B cell (primary cell): ENCODE measurements at regions not wholly inside any gene's neighbourhood (a gene's known extent, or its start where the extent isn't known, plus 50 kb on each side); places are given as distances from the start of the nearest gene placed in this dataset.

ENCODE experiments used
- ATAC-seq: fragments of 200-7000 bp; cut with Tn5 transposase; one replicate; pipeline ENCODE4 v1.10.0; 2021; ENCODE audit warnings: low read depth, mild to moderate bottlenecking, moderate number of reproducible peaks, moderate library complexity
- CTCF ChIA-PET: fragments of 350-600 bp; sonication (Branson Sonifier 250); formaldehyde crosslinking; loops from one replicate; lab custom pipeline; 2021; ENCODE audit warnings: antibody characterized with exemption, inconsistent platforms; lab: Charles Lee
- POLR2A ChIA-PET: fragments of 350-600 bp; sonication (Branson Sonifier 250); formaldehyde crosslinking; loops from one replicate; lab custom pipeline; 2021; ENCODE audit warnings: antibody characterized with exemption; lab: Charles Lee
- DNase-seq: peaks from one replicate; pipeline ENCODE4 v3.0.0; 2013
- H2AFZ ChIP-seq: 2 replicates; pipeline ENCODE4 v1.6.1; 2012; ENCODE audit warnings: mild to moderate bottlenecking, low read depth, low read length; ENCODE audit not compliant: insufficient read depth, poor library complexity, severe bottlenecking
- H3K27ac ChIP-seq, 2 donors: 1 replicate in 1 of 2; 2 replicates in 1 of 2; pipeline ENCODE4 v1.5.1; 2012 to 2013; ENCODE audit warnings: low read length in 2 of 2, mild to moderate bottlenecking in 2 of 2, moderate library complexity in 1 of 2
- H3K27me3 ChIP-seq, 4 experiments: fragments of 200-600 bp in 1 of 4; sonication (generic) in 1 of 4; replicated peaks in 1 of 4; 1 replicate in 2 of 4; 2 replicates in 2 of 4; pipeline versions ENCODE4 v1.6.1 to v1.7.0; 2013 to 2016; ENCODE audit warnings: low read length in 3 of 4, mild to moderate bottlenecking in 2 of 4, mixed read lengths in 1 of 4, moderate library complexity in 1 of 4; ENCODE audit not compliant: insufficient read depth in 4 of 4, control insufficient read depth in 3 of 4; ENCODE audit errors: control extremely low read depth in 1 of 4
- H3K36me3 ChIP-seq, 2 experiments: replicated peaks in 1 of 2; 1 replicate in 1 of 2; 2 replicates in 1 of 2; pipeline versions ENCODE4 v1.6.1 to v1.7.1; 2013; ENCODE audit warnings: low read length in 1 of 2; ENCODE audit not compliant: insufficient read depth in 2 of 2, control insufficient read depth in 1 of 2; ENCODE audit errors: control extremely low read depth in 1 of 2, extremely low read depth in 1 of 2
- H3K4me1 ChIP-seq, 2 donors: fragments of 200-600 bp in 1 of 2; sonication (generic) in 1 of 2; 1 replicate in 1 of 2; 2 replicates in 1 of 2; pipeline versions ENCODE4 v1.5.1 to v1.6.1; 2013 to 2017; ENCODE audit warnings: low read length in 2 of 2; ENCODE audit not compliant: control insufficient read depth in 2 of 2, insufficient read depth in 2 of 2
- H3K4me2 ChIP-seq: replicated peaks from 2 replicates; pipeline ENCODE3; 2012; ENCODE audit warnings: mild to moderate bottlenecking, low read depth, low read length; ENCODE audit not compliant: poor library complexity, severe bottlenecking
- H3K4me3 ChIP-seq, 5 experiments: fragments of 200-600 bp in 1 of 5; sonication (generic) in 1 of 5; 1 replicate in 3 of 5; 2 replicates in 2 of 5; pipeline versions ENCODE4 v1.5.1 to v1.7.0; 2011 to 2016; ENCODE audit warnings: low read length in 4 of 5, mild to moderate bottlenecking in 4 of 5, low read depth in 2 of 5, control low read depth in 1 of 5, moderate library complexity in 1 of 5; ENCODE audit not compliant: insufficient read depth in 1 of 5; ENCODE audit errors: control extremely low read depth in 1 of 5, extremely low read depth in 1 of 5
- H3K79me2 ChIP-seq: fragments of 200-600 bp; sonication (generic); one replicate; pipeline ENCODE4 v1.6.0; 2016; ENCODE audit warnings: low read length; ENCODE audit not compliant: control insufficient read depth, insufficient read depth
- H3K9ac ChIP-seq: fragments of 200-600 bp; sonication (generic); 2 replicates; pipeline ENCODE4 v1.6.1; 2017; ENCODE audit warnings: mild to moderate bottlenecking, low read length, moderate library complexity
- H3K9me3 ChIP-seq, 3 donors: one replicate each; pipeline versions ENCODE4 v1.6.1 to v1.7.1; 2013; ENCODE audit warnings: low read length in 2 of 3; ENCODE audit not compliant: control insufficient read depth in 2 of 3, insufficient read depth in 1 of 3; ENCODE audit errors: control extremely low read depth in 1 of 3
- H4K20me1 ChIP-seq: 2 replicates; pipeline ENCODE4 v1.6.0; 2012; ENCODE audit warnings: mild to moderate bottlenecking, low read length; ENCODE audit not compliant: insufficient read depth, control insufficient read depth, poor library complexity, severe bottlenecking
- H3K27ac Mint-ChIP-seq: one replicate; pipeline ENCODE4 v1.8.0; 2021; ENCODE audit warnings: mixed read lengths
- H3K27me3 Mint-ChIP-seq: one replicate; pipeline ENCODE4 v1.8.0; 2021; ENCODE audit warnings: mixed read lengths
- H3K4me1 Mint-ChIP-seq: one replicate; pipeline ENCODE4 v1.8.0; 2021; ENCODE audit warnings: mixed read lengths
- H3K4me3 Mint-ChIP-seq: one replicate; pipeline ENCODE4 v1.8.0; 2021; ENCODE audit warnings: mixed read lengths
- H3K9me3 Mint-ChIP-seq: one replicate; pipeline ENCODE4 v1.8.0; 2022; ENCODE audit warnings: mixed read lengths; ENCODE audit not compliant: insufficient read depth
- CTCF ChIP-seq: fragments of 200-600 bp; IDR thresholded peaks from one replicate; pipeline ENCODE4 v1.8.0; 2022; ENCODE audit warnings: antibody characterized with exemption, mild to moderate bottlenecking
- EZH2 ChIP-seq: IDR thresholded peaks from 2 replicates; pipeline ENCODE4 v1.6.1; 2012; ENCODE audit warnings: borderline replicate concordance, low read depth, mild to moderate bottlenecking, moderate library complexity, low read length; ENCODE audit not compliant: insufficient read depth, poor library complexity, severe bottlenecking
- WGBS: methylation state at CpG from one replicate; pipeline ENCODE4 v1.1.5; 2013; ENCODE audit warnings: missing lambda C conversion rate; ENCODE audit not compliant: insufficient coverage; 5-methylcytosine and 5-hydroxymethylcytosine counted together
- intact Hi-C: fragments of 100-400 bp; cut with micrococcal nuclease; formaldehyde crosslinking; loops from one replicate; pipeline ENCODE4 v1.10.0; 2022

- Mint-ChIP-seq H3K27ac (no peak overlapping the region), H3K27me3 (no peaks in the 10 kb centered on the region), H3K4me3 (no peak overlapping the region), H3K4me1 (no peaks in the 10 kb centered on the region), H3K9me3 (peaks cover 2% of the 10 kb centered on the region)
- H3K4me1 ChIP-seq, result no peaks in the 10 kb centered on the region
- no peak for TF ChIP-seq CTCF
- TF ChIP-seq EZH2, result no peak
- ATAC-seq (no peak), DNase-seq (no peak)
- H3K9me3 ChIP-seq, result peaks cover 0 to 2% (median 0%) of the 10 kb centered on the region in 3 donors
- H3K79me2 ChIP-seq, result no peaks in the 10 kb centered on the region
- no peak overlapping the region for H3K9ac ChIP-seq
- no peak overlapping the region for H3K27ac ChIP-seq
- H3K36me3 ChIP-seq, result no peaks in the 10 kb centered on the region
- H3K4me2 ChIP-seq, result no peak overlapping the region
- no peaks in the 10 kb centered on the region for H3K27me3 ChIP-seq
- ChIA-PET CTCF (no interaction called here), POLR2A (no interaction called here)
- H3K4me3 ChIP-seq, result no peak overlapping the region
- intact Hi-C loops, result no loop called here
- no CpG with 5 or more reads among the region's 4 CpGs for WGBS
- no peaks in the 10 kb centered on the region for H4K20me1 ChIP-seq
- no peak overlapping the region for H2AFZ ChIP-seq
These were observed 568.3 kb upstream of the SLIT2 start for GRCh38 chr4:19683426-19683825.

- H3K4me1 ChIP-seq, result peaks cover 0 to 3% of the 10 kb centered on the region in 2 donors
- no peaks in the 10 kb centered on the region for H4K20me1 ChIP-seq
- intact Hi-C loops, result no loop called here
- no peak overlapping the region for H3K4me3 ChIP-seq
- no peak for ATAC-seq
- H3K27ac ChIP-seq, result no peak overlapping the region
- DNase-seq, result no peak
- H3K4me3 Mint-ChIP-seq, result no peak overlapping the region
- no peak overlapping the region for H3K27ac Mint-ChIP-seq
- H2AFZ ChIP-seq, result no peak overlapping the region
- H3K9me3 ChIP-seq, result no peaks in the 10 kb centered on the region
- no peaks in the 10 kb centered on the region for H3K36me3 ChIP-seq
- peaks cover 6% of the 10 kb centered on the region for H3K4me1 Mint-ChIP-seq
- H3K9me3 Mint-ChIP-seq, result peaks cover 4% of the 10 kb centered on the region
- ChIA-PET POLR2A (no interaction called here), CTCF (no interaction called here)
- H3K27me3 ChIP-seq, result no peaks in the 10 kb centered on the region
- no peak overlapping the region for H3K9ac ChIP-seq
- H3K27me3 Mint-ChIP-seq, result no peaks in the 10 kb centered on the region
- H3K79me2 ChIP-seq, result no peaks in the 10 kb centered on the region
- no peak for TF ChIP-seq CTCF
- TF ChIP-seq EZH2, result no peak
- no peak overlapping the region for H3K4me2 ChIP-seq
These were observed 574.5 kb upstream of the SLIT2 start for GRCh38 chr4:19677211-19677610.
